GM18867 (cell line): ENCODE measurements at regions not wholly inside any gene's neighbourhood (a gene's known extent, or its start where the extent isn't known, plus 50 kb on each side); places are given as distances from the start of the nearest gene placed in this dataset.

Source experiments
- ATAC-seq: cut with Tn5 transposase; IDR thresholded peaks from one replicate; pipeline ENCODE4 v1.9.1; 2021; ENCODE audit warnings: mild to moderate bottlenecking, moderate library complexity; ENCODE audit not compliant: unreplicated experiment

DNA sequence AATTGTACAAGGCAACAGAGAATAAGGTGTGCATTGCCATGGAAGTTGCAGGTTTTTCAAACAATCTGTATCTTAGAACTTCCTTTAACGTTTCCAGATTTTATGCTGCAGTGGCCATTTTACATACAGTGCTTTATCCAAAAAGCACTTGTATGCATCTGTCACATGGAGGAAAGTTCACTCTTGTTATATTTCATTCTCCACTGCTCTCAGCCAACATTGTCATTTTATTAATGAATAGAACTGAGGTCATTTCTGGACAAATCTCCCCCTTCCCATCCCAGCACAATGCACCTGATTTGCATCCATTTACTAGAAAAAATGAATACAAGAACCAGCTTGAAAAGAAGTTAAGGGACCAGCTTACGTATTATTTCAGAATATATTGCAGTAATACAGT lies 342.0 kb downstream of the USP25 start:
- ATAC-seq = no peak

DNA sequence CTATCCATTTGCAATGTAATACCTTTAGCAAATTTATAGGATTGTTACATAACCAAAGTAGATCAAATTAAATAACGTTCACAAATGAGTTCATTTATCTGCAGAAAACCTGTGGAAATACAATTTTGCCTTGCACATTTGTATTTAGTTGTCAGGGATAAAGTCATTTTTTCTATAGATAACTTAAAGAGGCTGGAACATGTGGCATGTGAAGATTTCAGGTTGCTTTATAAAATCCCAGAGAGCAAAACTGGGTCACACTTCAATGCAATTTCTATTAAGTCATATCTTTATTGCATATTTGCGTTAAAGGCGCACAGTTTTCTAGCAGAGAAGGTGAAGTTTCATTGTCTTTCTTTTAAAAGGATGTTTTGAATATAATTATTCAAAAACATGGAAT lies 342.4 kb downstream of the USP25 start:
- ATAC-seq = no peak

DNA sequence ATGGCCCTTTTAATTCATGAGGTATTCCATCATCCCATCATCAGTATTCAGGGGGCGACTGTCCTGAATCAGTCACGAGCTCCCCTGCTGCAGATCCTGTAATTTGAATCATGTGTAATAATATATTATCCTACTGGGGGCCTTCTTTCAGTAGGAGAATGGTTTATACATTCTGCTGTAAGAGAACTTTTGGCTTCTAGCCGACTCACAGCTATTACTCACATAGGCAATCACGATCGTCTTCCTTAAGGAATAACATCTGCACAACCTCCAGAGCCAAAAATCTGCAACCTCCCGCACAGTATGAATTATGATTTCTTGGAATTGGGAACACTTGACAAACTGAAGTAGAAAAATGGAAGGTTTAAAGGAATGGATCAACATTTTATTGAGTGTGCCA lies 343.0 kb downstream of the USP25 start:
- ATAC-seq = no peak

DNA sequence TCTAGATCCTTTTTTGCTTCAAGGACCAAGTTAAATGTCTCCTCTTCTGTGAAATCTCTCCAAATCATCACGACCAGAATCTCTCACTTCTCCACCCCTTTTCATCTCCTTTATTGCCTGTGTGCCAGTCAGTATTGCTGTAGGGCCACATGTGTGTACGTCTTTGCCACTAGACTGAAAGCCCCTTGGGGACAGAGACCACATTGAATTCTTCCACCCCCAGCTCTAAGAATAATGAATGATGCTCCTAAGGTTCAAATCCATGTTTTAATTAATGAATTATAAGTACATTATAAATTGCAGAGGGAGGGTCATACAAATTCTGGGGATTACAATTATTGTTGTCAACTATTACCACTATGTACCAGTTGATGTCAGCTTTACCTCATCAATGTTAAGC lies 343.8 kb downstream of the USP25 start:
- no peak for ATAC-seq

DNA sequence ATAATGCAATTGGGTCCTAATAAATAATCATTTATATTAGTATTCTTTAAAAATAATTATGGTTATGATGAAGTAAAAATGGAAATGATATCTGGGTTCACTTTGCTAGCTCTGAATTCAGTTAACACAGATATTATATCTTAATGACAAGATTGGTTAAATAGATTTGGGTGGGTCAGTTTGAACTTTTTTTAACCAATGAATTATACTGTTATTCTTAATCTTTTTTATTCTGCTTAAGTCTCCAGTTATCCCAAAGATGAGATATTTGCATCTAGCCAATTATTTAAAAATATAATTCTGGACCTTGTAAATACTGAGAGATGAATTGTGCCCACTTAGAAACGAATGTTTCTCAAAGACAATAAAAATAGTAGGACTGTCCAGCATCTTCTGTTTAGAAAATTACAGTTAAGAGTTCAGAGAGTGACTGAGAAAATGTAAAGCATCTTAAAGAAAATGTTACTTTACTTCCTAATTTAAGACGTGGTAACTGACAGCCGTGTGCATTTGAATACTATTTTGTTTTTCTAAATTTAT lies 345.2 kb downstream of the USP25 start:
- ATAC-seq = no peak

DNA sequence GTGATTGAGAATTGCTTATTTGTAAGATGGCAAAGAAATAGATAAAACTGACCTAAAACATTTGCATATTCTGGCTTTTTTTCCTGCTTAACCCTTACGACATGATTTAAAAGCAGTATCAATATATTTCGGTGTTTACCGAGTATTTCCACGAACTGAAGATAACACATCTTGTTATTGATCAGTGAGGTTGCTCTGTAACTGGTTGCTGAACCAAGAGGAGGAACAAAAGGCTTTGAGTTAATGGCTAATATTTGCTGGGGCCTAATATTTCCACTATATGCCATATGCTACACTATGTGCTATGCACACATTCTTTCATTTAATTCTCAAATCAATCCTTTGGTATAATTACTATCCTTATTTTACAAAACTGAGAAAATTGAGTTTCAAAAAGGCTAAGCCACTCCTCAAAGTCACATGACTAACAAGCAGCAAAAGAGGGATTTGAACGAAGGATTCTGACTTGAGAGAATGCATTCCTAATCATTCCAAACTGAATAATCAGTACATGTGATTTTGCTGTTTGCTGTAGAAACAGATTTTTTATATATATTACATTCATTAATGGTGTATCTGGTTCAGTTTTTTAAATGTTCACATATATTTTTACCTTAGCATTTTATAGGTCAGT lies 346.0 kb downstream of the USP25 start:
- ATAC-seq = no peak

DNA sequence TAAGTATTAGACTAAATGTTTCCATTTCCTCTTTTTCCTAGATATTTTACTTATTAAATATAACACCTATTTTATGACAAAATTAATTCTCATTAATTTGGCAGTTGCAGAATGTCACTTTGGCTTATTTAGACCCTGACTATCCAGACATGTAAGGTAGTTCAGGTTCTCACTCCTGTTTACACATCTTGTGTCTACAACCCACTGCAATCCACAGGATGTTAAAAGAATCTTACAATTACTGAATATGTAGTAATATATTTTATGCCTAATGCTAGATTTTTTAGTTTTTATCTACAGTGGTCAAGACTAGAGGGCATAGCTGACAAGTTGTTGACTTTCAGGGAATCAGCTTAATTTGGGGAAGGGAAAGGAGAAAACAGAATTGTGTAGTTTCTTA lies 346.7 kb downstream of the USP25 start:
- no peak for ATAC-seq

DNA sequence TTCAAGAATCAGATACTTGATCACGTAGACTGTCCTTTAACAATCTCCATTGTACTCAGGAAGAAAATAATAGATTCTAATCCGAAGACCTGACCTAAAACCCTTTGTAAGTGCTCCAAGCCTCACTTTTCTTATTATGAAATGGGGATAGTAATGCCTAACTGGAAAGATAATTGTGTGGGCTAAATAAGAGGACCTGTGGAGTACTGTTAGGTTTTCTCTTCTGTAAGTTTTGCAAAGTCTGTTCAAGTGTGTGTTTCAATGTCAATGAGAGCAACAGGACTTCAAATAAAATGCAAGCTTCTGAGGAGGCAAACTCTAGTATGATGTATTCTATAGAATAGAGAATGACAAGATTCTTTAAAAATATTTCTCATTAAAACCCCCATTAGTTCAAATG lies 348.6 kb downstream of the USP25 start:
- ATAC-seq = no peak

DNA sequence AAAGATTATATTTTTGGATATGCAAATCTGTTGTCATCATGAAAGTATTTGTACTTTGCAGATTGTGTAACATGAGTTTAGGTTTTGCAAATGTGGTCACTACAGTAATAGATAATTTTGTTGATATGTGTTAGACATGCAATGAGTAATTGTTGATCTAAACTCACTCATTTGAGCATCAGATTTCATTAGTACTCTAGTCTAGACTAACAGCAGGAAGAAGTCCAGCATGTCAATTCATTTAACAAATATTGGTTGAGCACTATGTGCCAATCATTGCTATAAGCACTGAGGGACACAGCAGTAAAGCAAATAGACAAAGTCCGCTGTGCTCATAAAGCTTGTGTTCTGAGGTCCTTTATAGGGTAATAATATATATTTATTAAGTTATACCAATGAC lies 350.0 kb downstream of the USP25 start:
- ATAC-seq = no peak

DNA sequence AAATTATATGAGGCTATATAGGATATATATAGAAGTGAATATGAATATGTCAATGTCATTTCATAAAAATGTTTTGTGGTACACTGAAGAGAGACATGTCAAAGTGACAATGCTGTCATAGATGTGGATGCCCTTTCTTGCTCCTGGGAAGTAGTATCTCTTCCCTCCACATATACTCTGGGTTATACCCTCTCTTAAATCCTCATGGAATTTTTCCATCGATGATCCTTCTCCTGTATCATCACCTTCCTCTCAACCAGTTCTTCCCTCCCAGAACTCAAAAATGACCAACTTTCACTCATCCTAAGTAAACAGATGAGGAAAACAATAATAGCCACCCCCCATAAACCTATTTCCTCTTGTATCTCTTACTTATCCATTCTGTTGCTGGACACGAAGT lies 351.5 kb downstream of the USP25 start:
- no peak for ATAC-seq

DNA sequence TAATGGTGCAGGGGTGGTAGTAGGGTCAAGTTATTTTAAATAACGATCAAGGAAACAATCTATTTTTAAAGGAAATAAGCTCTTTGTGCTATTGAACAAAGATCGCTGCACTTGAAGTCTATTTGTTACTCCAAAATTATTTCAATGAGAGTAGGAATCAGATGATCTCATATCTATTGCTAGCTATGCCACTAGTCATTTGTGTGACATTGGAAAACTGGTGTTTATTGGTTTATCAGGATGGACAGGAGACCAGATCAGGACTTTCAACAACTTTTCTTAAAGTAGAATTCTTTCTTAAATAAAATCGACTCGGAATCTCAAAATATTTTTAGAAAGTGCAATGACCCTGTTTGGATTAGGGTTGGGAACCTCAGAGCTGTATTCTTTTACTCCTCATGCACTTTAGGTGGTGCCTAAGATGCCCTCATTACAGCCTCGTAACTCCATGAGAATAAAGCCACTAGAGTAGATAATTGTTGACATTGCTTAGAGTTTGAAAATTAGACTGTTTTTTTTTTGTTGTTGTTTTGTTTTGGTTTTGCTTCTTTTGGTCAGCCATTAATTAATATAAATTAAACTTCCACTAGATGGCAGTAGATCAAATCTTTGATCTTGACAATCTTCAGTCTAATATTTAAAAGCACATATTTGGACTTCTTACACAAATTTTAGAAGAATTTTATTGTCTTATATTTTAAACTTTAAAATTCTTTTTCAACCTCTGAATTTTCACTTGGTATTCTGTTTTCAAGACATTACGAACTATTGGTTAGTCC lies 352.4 kb downstream of the USP25 start:
- ATAC-seq = peak; percentile 68

DNA sequence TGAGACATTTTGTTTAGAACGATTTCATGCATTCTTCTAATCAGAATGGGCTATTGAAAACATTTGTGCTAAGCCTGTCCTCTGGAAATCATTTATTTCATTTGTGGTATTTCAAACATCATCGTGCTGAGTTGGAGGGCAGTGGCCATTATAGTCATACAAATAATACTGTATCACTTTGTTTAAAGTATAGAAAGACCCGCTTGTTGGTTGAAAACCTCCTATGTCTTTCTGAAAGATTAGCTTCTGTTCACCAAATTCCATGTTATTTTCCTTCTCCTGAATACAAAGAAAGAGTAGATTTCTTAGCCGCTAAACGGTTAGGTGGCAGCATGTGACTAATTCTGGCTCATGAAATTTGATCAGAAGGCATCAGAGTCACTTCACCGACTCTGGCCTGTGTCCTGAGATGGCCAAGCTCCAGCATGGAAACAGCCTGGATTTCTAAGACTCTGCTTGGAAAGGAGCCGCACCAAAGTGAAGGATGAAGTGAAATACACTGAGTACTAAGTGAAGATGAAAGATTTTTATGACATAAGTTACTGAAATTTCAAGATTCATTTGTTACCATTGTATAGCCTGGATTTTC lies 355.1 kb downstream of the USP25 start:
- no peak for ATAC-seq

DNA sequence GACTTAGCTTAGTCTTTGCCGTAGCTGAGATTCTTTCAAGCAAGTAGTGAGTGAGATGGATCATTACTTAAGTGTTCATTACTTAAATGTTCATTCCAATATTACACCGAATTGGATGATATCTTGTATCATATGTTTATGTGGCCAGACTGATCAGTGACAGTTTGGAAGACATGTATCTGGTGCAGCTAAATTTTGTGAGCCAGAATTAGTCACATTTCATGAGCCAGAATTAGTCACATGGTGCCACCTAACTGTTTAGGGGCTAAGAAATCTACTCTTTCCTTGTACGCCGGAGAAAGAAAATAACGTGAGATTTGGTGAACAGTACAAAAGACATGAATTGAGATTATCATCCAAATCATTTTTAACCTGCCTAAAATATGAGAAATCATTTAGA lies 355.6 kb downstream of the USP25 start:
- no peak for ATAC-seq

DNA sequence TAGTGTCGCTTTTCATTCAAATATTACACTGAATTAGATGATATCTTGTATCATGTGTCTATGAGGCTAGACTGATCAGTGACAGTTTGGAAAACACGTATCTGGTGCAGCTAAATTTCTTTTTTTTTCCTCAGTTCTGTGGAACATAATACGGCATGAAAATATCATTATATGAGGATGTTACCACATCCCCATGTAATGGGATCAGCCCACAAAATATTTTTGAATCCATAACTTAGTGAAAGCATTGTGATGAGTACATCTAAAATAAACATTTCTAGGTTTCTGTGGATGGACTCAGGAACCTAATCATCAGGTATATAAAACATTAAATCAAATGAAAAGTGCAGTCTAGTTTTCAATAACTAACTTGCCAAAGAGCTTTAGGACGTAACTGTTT lies 356.3 kb downstream of the USP25 start:
- ATAC-seq = no peak

DNA sequence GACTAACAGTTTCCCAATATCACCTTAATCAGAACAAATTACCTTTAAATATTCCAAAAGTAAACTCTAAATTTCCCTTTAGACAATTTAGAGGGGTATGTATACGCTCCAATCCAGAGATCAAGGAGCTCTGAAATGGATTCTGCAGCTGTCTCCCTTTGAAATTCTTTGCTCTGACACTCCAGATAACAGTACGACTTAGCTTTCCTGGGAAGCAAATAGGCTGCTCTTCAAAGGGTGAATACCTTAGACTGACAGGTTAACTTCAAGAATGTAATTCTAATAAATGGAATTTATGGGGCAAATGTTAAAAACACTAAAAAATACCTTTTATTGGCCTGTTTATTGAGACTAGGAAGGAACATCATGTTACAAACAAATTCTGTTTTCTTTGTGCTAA lies 357.2 kb downstream of the USP25 start:
- ATAC-seq = no peak

DNA sequence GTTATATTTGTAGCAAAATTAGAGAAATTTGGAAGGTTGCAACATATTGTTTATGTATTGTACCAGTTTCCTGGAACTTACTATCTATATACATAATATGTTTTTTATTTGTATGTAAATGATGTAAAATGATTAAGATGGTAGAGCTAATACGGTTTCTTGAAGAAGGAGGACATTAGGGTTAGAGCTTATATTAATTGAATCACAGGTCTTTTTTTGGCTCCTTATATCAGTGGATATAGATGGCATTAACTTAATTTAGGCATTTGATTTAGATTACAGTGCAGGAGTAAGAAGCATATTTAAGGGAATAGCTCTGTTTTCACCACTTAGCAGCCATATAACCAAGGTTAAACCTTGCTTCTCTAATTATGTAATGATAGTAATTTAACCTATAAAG lies 357.7 kb downstream of the USP25 start:
- no peak for ATAC-seq

DNA sequence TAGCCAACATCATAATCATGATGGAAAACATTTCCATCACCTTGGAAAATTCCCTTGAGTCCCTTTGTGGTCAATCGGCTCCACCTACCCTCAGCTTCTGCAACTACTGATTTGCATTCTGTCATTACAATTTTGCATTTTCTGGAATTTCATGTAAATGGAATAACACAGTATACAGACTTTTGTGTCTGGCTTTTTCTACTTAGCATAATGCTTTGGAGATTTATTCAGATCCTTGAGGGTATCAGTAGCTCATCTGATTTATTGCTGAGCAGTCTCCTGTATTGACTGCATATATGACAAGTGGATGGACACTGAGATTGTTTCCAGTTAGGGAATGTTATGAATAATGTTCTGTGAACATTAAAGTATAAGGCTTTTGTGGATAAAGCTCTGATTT lies 358.3 kb downstream of the USP25 start:
- ATAC-seq = no peak

DNA sequence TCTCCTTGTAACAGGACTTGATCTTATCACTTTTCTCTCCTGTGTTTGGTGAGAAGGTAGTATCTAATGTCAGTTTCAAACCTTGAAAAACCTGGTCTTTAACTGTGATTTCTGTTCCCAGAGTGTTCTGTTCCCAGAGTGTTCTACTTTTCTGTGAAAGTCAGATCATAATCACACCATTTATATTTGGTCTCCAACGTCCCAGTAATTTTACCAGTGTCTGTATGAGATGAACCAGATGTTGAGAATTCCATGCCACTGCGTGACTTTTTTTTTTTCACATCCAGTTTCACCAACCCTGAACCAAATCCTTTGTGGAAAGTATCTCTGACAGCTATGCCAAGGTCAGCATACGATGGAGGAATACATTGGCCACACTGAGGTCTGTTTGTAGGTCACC lies 365.2 kb downstream of the USP25 start:
- ATAC-seq = no peak

DNA sequence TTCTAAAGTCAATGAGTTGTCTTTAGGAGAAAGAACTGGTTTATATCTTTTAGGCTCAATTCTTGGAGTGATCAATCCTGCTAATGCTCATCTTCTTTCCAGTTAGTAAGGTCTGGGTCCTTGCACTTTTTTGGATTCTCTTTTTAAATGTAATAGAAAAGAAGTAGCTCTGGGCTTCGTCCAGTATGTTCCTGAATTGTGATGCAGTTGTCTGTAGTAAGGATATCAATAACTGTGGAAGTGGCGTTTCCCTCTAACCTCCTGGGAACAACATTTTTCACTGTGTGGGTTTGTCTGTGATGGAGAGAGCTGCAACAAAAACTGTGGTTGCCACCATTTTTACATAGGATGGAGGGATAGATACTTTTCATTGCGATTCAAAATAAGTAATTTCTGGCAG lies 367.2 kb downstream of the USP25 start:
- no peak for ATAC-seq

DNA sequence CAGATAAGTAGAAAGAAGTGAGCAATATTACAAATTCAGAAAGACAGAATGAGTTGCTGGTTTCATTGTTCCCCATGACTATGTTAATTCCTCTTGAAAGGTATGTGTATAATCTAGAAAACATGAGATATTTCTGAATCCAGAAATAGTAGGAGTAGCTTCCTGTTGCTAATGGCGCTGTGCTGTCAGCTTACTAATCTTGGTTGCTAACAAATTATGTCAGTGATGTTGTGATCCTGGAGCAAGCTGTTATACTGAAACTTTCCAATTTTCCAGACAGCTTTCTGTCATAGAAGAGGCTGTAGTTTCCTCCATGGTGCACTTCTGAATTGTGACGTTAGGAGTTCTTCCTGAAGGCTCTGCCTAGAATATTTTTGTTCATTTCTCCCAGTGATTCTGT lies 372.3 kb downstream of the USP25 start:
- no peak for ATAC-seq

DNA sequence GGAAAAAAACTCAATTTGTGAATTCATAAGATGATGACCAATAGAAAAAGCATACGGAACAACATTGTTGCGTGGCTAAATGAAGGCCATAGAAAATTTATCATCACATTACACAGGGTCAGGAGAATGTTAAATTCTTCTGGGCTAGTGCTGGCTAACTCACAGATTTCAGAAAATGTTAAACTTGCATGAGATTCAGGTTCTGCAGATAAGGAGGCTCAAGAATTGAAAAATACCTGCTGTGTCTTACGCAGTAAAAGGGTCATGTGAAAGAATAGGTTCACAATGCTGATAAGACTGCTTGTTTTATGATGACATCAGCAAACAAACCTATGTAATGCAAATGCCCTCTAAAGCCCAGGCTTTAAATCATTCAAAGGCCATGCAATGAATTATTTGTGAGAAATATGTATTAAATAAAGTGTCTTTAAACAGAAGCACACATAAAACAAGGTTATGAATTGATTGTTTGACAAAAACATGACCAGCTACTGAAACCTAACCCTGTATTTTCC lies 378.8 kb downstream of the USP25 start:
- ATAC-seq = no peak
